HUES48 (cell line): ENCODE measurements at regions not wholly inside any gene's neighbourhood (a gene's known extent, or its start where the extent isn't known, plus 50 kb on each side); places are given as distances from the start of the nearest gene placed in this dataset.

Experiments
- H3K27ac ChIP-seq: one replicate; pipeline ENCODE4 v1.7.0; 2013; ENCODE audit warnings: low read depth, low read length, inconsistent platforms
- H3K27me3 ChIP-seq: 2 replicates; pipeline ENCODE4 v1.6.1; 2013; ENCODE audit warnings: mild to moderate bottlenecking, low read length; ENCODE audit not compliant: control insufficient read depth, insufficient read depth
- H3K36me3 ChIP-seq: 2 replicates; pipeline ENCODE4 v1.6.1; 2013; ENCODE audit warnings: low read length; ENCODE audit not compliant: control insufficient read depth, insufficient read depth
- H3K4me1 ChIP-seq: 2 replicates; pipeline ENCODE4 v1.6.1; 2013; ENCODE audit warnings: mild to moderate bottlenecking, low read length; ENCODE audit not compliant: control insufficient read depth, insufficient read depth
- H3K4me3 ChIP-seq: 2 replicates; pipeline ENCODE4 v1.5.1; 2013; ENCODE audit warnings: mild to moderate bottlenecking, low read depth, low read length
- H3K9ac ChIP-seq: 2 replicates; pipeline ENCODE4 v1.6.1; 2013; ENCODE audit warnings: mild to moderate bottlenecking, low read depth, low read length, moderate library complexity
- H3K9me3 ChIP-seq: 2 replicates; pipeline ENCODE4 v1.6.1; 2013; ENCODE audit warnings: low read length; ENCODE audit not compliant: control insufficient read depth, insufficient read depth

DNA sequence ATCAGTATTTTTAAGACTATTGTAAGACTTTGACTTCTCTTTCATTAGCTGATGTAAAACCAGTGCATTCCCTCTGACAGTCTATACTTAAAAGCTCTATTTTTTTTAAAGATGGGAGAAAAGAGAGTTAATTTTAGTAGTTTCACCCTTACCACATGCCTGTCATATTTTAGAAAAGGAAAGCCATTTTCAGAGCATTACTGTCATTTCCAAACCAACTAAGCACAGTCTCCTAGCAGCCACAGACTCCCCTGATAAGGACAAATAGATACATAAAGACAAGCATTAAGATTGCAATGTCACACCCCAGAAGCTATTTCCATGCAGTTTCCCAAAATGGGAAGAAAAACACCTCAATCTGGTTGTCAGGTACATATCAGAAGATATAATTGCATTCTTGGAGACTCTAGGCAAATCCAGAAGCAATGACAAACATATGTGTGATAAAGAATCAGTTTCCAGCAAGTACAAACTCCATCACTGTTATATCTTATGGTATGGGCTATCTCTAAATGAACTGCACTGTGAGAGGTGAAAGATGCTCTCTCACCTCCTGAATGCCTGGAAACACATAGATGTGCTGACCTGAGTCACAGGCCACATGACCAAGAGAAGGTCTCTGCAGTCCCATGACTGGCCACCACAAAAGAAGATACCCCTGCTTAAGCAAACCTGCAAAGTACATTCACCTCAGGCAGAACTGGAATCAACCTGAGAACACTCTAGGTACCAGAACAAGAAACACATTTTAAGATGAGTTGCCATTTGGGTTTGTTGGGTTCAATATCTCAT, 303.3 kb downstream of the POU4F1 start:
- Histone ChIP-seq H3K4me1 (no peaks in the 10 kb centered on the region), H3K9ac (no peak overlapping the region), H3K27ac (no peak overlapping the region), H3K4me3 (no peak overlapping the region), H3K27me3 (no peaks in the 10 kb centered on the region), H3K36me3 (no peaks in the 10 kb centered on the region), H3K9me3 (no peaks in the 10 kb centered on the region)

DNA sequence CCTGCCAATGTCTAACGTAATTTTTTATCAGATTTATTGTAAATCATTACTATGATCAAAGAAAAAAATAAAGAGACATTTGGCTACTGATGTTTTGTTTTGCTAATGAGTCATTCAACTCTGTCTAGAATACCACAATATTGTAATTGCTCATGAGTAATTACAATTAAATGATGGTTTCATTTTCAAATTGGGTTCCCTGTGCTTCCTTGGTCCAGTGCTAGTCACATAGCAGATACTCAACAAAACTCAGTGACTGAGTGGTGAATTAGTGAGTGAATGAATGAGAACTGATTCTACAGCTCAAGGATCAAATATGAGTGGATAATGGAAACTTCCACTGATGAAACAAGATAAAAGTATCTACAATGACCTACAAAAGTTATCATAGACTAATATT, 304.7 kb downstream of the POU4F1 start:
- no peak overlapping the region for H3K27ac ChIP-seq
- no peak overlapping the region for H3K9ac ChIP-seq
- H3K4me3 ChIP-seq, result no peak overlapping the region
- no peaks in the 10 kb centered on the region for H3K9me3 ChIP-seq
- H3K4me1 ChIP-seq, result no peaks in the 10 kb centered on the region
- H3K36me3 ChIP-seq, result no peaks in the 10 kb centered on the region
- no peaks in the 10 kb centered on the region for H3K27me3 ChIP-seq

DNA sequence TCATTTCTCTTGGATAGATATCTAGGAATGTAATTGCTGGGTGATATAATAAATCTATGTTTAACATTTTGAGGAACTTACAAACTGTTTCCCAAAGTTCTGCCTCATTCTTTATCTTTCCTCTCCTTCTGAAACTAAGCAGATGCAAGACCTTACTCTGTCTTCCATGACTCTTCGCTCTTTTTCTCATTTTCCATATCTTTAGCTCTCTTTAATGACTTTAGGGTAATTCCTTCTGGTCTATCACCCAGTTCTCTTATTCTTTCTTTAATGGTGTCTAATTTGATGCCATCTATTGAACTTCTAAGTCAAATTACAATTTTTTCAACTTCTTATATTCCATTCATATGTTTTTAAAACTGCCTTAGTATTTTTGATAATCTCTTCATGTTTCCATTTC, 316.6 kb downstream of the POU4F1 start:
- Histone ChIP-seq H3K4me3 (no peak overlapping the region), H3K4me1 (0 out of 2 replicates have a peak, but pooled peaks cover 7% of the 10 kb centered on the region), H3K27me3 (no peaks in the 10 kb centered on the region), H3K9ac (no peak overlapping the region), H3K36me3 (no peaks in the 10 kb centered on the region), H3K27ac (no peak overlapping the region), H3K9me3 (peaks cover 11% of the 10 kb centered on the region; the same call in 1 of the 2 replicates)

GRCh38 chr13:78265098-78265497, 338.3 kb downstream of the POU4F1 start:
- H3K9me3 ChIP-seq, result no peaks in the 10 kb centered on the region
- no peaks in the 10 kb centered on the region for H3K27me3 ChIP-seq
- no peaks in the 10 kb centered on the region for H3K36me3 ChIP-seq
- H3K4me1 ChIP-seq, result no peaks in the 10 kb centered on the region
- no peak overlapping the region for H3K4me3 ChIP-seq
- H3K27ac ChIP-seq, result no peak overlapping the region
- H3K9ac ChIP-seq, result no peak overlapping the region

DNA sequence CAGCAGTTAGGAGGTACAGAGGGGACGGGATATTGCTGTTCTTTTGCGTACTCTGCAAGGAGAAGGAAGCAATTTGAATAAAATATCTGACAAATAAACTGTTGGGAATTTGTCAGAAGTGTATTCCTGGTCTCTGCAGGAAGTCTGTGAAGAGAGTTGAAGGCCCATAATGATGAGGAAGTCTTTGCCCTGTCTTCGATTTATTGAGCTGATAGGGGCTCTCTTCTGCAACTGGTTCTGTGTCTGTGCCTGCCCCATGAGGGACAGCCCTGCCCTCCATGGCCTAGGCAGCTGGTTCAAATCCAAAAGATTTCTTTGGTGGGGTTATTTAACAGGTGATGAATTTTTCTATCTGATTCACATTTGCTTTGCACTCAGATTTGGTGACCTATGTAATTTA, 339.7 kb upstream of the EDNRB start:
- Histone ChIP-seq H3K27ac (no peak overlapping the region), H3K27me3 (no peaks in the 10 kb centered on the region), H3K36me3 (no peaks in the 10 kb centered on the region), H3K4me3 (no peak overlapping the region), H3K9me3 (no peaks in the 10 kb centered on the region), H3K9ac (no peak overlapping the region), H3K4me1 (peaks cover 9% of the 10 kb centered on the region)

DNA sequence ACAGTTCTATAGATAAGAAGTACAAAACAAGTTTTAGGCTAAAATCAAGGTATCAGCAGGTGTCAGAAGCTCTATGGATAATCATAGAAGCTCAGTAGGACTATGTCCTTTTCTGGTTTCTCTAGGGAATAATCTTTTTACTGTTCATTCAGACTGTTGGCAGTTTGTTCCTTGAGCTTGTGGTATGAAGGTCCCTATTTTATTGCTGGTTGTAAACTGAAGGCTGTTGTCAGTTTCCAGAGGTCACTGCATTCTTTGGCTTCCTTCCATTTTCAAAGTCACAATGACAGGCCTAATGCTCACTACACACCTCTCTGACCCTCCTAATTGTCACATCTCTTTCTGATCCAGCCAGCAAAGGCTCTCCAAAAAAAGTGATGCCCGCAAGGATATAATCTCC, 337.9 kb upstream of the EDNRB start:
- H3K9me3 ChIP-seq, result no peaks in the 10 kb centered on the region
- no peak overlapping the region for H3K27ac ChIP-seq
- no peaks in the 10 kb centered on the region for H3K36me3 ChIP-seq
- no peak overlapping the region for H3K4me3 ChIP-seq
- peaks cover 9% of the 10 kb centered on the region for H3K4me1 ChIP-seq
- H3K9ac ChIP-seq, result no peak overlapping the region
- H3K27me3 ChIP-seq, result no peaks in the 10 kb centered on the region

DNA sequence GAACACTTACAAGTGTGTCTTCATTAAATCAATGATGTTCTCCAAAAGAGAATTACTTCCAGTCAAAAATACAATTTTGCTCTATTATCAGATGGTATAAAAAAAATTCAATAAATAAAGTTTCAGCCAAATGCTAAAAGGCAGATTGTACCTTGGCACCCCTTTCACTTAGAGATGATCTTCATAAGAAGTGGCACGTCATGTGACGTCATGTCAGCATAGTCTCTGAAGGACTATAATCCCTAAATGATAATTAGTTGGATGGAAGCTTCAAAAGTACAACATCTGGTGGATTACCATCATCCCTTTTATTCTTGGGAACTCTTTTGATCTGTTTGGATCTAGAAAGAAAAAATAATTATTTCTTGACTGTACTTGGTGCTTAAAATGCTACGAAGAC, 335.5 kb upstream of the EDNRB start:
- Histone ChIP-seq H3K9me3 (no peaks in the 10 kb centered on the region), H3K27me3 (no peaks in the 10 kb centered on the region), H3K4me3 (no peak overlapping the region), H3K4me1 (peaks cover 9% of the 10 kb centered on the region), H3K27ac (no peak overlapping the region), H3K9ac (no peak overlapping the region), H3K36me3 (no peaks in the 10 kb centered on the region)

- Histone ChIP-seq H3K9me3 (no peaks in the 10 kb centered on the region), H3K9ac (no peak overlapping the region), H3K4me1 (no peaks in the 10 kb centered on the region)
Measured at GRCh38 chr13:78247362-78247761, 328.7 kb upstream of the EDNRB start.

GRCh38 chr13:78241278-78241919, 322.8 kb upstream of the EDNRB start:
- Histone ChIP-seq H3K27me3 (no peaks in the 10 kb centered on the region), H3K9ac (no peak overlapping the region)

More at GRCh38 chr13:78247362-78247761, 328.7 kb upstream of the EDNRB start:
- no peaks in the 10 kb centered on the region for H3K36me3 ChIP-seq
- H3K27ac ChIP-seq, result no peak overlapping the region
- no peak overlapping the region for H3K4me3 ChIP-seq
- no peaks in the 10 kb centered on the region for H3K27me3 ChIP-seq

GRCh38 chr13:78239714-78240113, 321.1 kb upstream of the EDNRB start:
- Histone ChIP-seq H3K9me3 (no peaks in the 10 kb centered on the region), H3K4me3 (no peak overlapping the region), H3K9ac (no peak overlapping the region), H3K27ac (no peak overlapping the region), H3K36me3 (no peaks in the 10 kb centered on the region), H3K4me1 (no peaks in the 10 kb centered on the region), H3K27me3 (no peaks in the 10 kb centered on the region)

More at GRCh38 chr13:78241278-78241919, 322.8 kb upstream of the EDNRB start:
- Histone ChIP-seq H3K36me3 (no peaks in the 10 kb centered on the region), H3K27ac (no peak overlapping the region), H3K4me3 (no peak overlapping the region), H3K9me3 (no peaks in the 10 kb centered on the region), H3K4me1 (no peaks in the 10 kb centered on the region)

- no peaks in the 10 kb centered on the region for H3K27me3 ChIP-seq
- no peak overlapping the region for H3K4me3 ChIP-seq
- no peaks in the 10 kb centered on the region for H3K36me3 ChIP-seq
- H3K9me3 ChIP-seq, result no peaks in the 10 kb centered on the region
- H3K27ac ChIP-seq, result no peak overlapping the region
- H3K9ac ChIP-seq, result no peak overlapping the region
- no peaks in the 10 kb centered on the region for H3K4me1 ChIP-seq
Measured at GRCh38 chr13:78238911-78239310, 320.3 kb upstream of the EDNRB start.
